ENCODE measurements at regions not wholly inside any gene's neighbourhood (a gene's known extent, or its start where the extent isn't known, plus 50 kb on each side); places are given as distances from the start of the nearest gene placed in this dataset.

- Histone ChIP-seq H2AFZ (ENCODE audit: control insufficient read depth, low read length) (no peak overlapping the region), H3K79me2 (ENCODE audit: control insufficient read depth, insufficient read depth, low read length) (no peaks in the 10 kb centered on the region), H3K4me2 (ENCODE audit: control insufficient read depth, extremely low read depth, insufficient read depth, low read depth, low read length) (no peak overlapping the region), H3K9ac (ENCODE audit: control insufficient read depth, extremely low read depth, insufficient read depth, low read length) (no peak overlapping the region), H3K27me3 (ENCODE audit: control insufficient read depth, extremely low read depth, insufficient read depth, low read length) (no peaks in the 10 kb centered on the region), H4K20me1 (ENCODE audit: control insufficient read depth, extremely low read depth, insufficient read depth, low read length) (no peaks in the 10 kb centered on the region), H3K4me1 (ENCODE audit: control insufficient read depth, extremely low read depth, insufficient read depth, low read length) (no peaks in the 10 kb centered on the region), H3K9me1 (ENCODE audit: control insufficient read depth, extremely low read depth, insufficient read depth, low read length) (no peaks in the 10 kb centered on the region), H3K9me3 (ENCODE audit: control insufficient read depth, low read depth, low read length) (no peaks in the 10 kb centered on the region), H3K4me3 (ENCODE audit: control insufficient read depth in 2 of 3, extremely low read depth in 1 of 3, insufficient read depth in 2 of 3, low read depth in 1 of 3, low read length in 3 of 3) (no peak overlapping the region), H3K27ac (ENCODE audit: control insufficient read depth, insufficient read depth, low read length) (no peak overlapping the region), H3K36me3 (ENCODE audit: control insufficient read depth in 2 of 2, extremely low read depth in 1 of 2, insufficient read depth in 2 of 2, low read length in 2 of 2) (no peaks in the 10 kb centered on the region)
- dilution Hi-C loops (cut with MboI; ENCODE audit: extremely low pct_ligation_motif_present, low sequenced_read_pairs): no loop called here
- no peak for FAIRE-seq
- DNase-seq (ENCODE audit: low read depth, low spot score): no peak
- no peak for TF ChIP-seq EZH2 (IDR thresholded peaks at IDR 0.05; ENCODE audit: low read length)
- TF ChIP-seq, protein P1, sequence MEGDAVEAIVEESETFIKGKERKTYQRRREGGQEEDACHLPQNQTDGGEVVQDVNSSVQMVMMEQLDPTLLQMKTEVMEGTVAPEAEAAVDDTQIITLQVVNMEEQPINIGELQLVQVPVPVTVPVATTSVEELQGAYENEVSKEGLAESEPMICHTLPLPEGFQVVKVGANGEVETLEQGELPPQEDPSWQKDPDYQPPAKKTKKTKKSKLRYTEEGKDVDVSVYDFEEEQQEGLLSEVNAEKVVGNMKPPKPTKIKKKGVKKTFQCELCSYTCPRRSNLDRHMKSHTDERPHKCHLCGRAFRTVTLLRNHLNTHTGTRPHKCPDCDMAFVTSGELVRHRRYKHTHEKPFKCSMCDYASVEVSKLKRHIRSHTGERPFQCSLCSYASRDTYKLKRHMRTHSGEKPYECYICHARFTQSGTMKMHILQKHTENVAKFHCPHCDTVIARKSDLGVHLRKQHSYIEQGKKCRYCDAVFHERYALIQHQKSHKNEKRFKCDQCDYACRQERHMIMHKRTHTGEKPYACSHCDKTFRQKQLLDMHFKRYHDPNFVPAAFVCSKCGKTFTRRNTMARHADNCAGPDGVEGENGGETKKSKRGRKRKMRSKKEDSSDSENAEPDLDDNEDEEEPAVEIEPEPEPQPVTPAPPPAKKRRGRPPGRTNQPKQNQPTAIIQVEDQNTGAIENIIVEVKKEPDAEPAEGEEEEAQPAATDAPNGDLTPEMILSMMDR (optimal IDR thresholded peaks at IDR 0.05 in 1 of 3, IDR thresholded peaks at IDR 0.05 in 1 of 3, conservative IDR thresholded peaks at IDR 0.05 in 1 of 3; ENCODE audit: extremely low read depth in 1 of 3, insufficient read depth in 2 of 3, low read length in 3 of 3): no peak
These were observed 303.8 kb upstream of the MAN1A1 start for GRCh38 chr6:119653329-119653728.

DNA sequence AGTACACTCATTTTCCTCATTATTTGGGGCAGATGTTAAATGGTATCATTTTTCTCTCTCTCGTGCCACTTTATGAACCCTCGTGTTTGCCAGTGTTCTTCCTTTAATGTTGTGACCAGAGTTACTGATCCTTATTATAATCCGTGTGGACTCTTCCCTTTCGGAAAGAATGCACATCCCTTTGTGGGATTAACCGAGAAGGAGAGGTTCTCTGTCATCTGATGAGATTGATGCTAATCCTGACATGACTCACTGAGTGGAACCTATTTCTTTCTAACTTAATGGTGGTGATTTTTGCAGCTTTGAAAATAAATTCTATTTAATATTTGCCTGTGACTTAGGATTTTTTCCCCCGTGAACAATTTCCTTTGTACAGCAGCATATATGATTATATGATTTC, 300.0 kb upstream of the MAN1A1 start:
- Histone ChIP-seq H3K9ac (ENCODE audit: control insufficient read depth, extremely low read depth, insufficient read depth, low read length) (no peak overlapping the region), H4K20me1 (ENCODE audit: control insufficient read depth, extremely low read depth, insufficient read depth, low read length) (no peaks in the 10 kb centered on the region), H3K4me3 (ENCODE audit: control insufficient read depth in 2 of 3, extremely low read depth in 1 of 3, insufficient read depth in 2 of 3, low read depth in 1 of 3, low read length in 3 of 3) (no peak overlapping the region), H3K27ac (ENCODE audit: control insufficient read depth, insufficient read depth, low read length) (no peak overlapping the region), H2AFZ (ENCODE audit: control insufficient read depth, low read length) (no peak overlapping the region), H3K27me3 (ENCODE audit: control insufficient read depth, extremely low read depth, insufficient read depth, low read length) (no peaks in the 10 kb centered on the region), H3K4me1 (ENCODE audit: control insufficient read depth, extremely low read depth, insufficient read depth, low read length) (no peaks in the 10 kb centered on the region), H3K4me2 (ENCODE audit: control insufficient read depth, extremely low read depth, insufficient read depth, low read depth, low read length) (no peak overlapping the region), H3K36me3 (ENCODE audit: control insufficient read depth in 2 of 2, extremely low read depth in 1 of 2, insufficient read depth in 2 of 2, low read length in 2 of 2) (no peaks in the 10 kb centered on the region), H3K79me2 (ENCODE audit: control insufficient read depth, insufficient read depth, low read length) (no peaks in the 10 kb centered on the region), H3K9me1 (ENCODE audit: control insufficient read depth, extremely low read depth, insufficient read depth, low read length) (no peaks in the 10 kb centered on the region), H3K9me3 (ENCODE audit: control insufficient read depth, low read depth, low read length) (no peaks in the 10 kb centered on the region)
- FAIRE-seq: no peak
- DNase-seq (ENCODE audit: low read depth, low spot score): no peak
- TF ChIP-seq, protein P1 (optimal IDR thresholded peaks at IDR 0.05 in 1 of 3, IDR thresholded peaks at IDR 0.05 in 1 of 3, conservative IDR thresholded peaks at IDR 0.05 in 1 of 3; ENCODE audit: extremely low read depth in 1 of 3, insufficient read depth in 2 of 3, low read length in 3 of 3): no peak
- no peak for TF ChIP-seq EZH2 (IDR thresholded peaks at IDR 0.05; ENCODE audit: low read length)
- dilution Hi-C loops (cut with MboI; ENCODE audit: extremely low pct_ligation_motif_present, low sequenced_read_pairs): no loop called here

Measured in keratinocyte (primary cell).